Activated naive CD4-positive, alpha-beta T cell treated with anti-CD3 and anti-CD28 coated beads for 36 hours (primary cell): ENCODE measurements at regions not wholly inside any gene's neighbourhood (a gene's known extent, or its start where the extent isn't known, plus 50 kb on each side); places are given as distances from the start of the nearest gene placed in this dataset.

ENCODE experiments used
- CTCF ChIA-PET: fragments of 350-600 bp; sonication (Branson Sonifier 250); formaldehyde crosslinking; loops from one replicate; lab custom pipeline; 2021; ENCODE audit warnings: antibody characterized with exemption; lab: Charles Lee
- DNase-seq: peaks from one replicate; pipeline ENCODE4 v3.0.0-alpha.2; 2020
- H3K27ac Mint-ChIP-seq: one replicate; pipeline ENCODE4 v1.8.0; 2021; ENCODE audit warnings: mild to moderate bottlenecking, mixed read lengths
- H3K27me3 Mint-ChIP-seq: one replicate; pipeline ENCODE4 v1.8.0; 2021; ENCODE audit warnings: low read depth, mixed read lengths
- H3K36me3 Mint-ChIP-seq: one replicate; pipeline ENCODE4 v1.8.0; 2021; ENCODE audit warnings: low read depth, mixed read lengths
- H3K4me1 Mint-ChIP-seq: one replicate; pipeline ENCODE4 v1.8.0; 2021; ENCODE audit warnings: low read depth, mixed read lengths
- H3K4me3 Mint-ChIP-seq: one replicate; pipeline ENCODE4 v1.8.0; 2021; ENCODE audit warnings: mild to moderate bottlenecking, moderate library complexity, mixed read lengths
- H3K9me3 Mint-ChIP-seq: one replicate; pipeline ENCODE4 v1.8.0; 2021; ENCODE audit warnings: mixed read lengths
- intact Hi-C: fragments of 100-400 bp; cut with micrococcal nuclease; formaldehyde crosslinking; loops from one replicate; pipeline ENCODE4 v1.15.1; 2023

DNA sequence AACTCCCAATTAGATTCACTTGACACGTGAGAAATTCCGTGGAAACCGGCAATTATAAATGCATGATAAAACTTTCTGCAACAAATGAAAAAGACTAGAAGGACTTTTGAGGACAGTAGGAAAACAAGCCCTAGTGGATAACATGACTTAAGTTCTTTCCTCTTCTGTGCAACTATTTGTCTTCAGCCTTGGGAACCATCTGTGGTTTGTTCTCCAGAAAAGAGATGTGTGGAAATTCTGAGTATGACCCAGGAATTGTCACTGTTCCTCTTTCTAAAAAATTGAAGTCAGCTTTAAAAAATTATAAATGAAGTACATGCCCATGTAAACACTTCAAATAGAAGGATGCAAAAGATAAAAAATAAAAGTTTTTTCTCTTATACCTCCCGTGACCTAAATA lies 128.6 kb upstream of the SVIL start:
- intact Hi-C loops, result no loop called here
- H3K9me3 Mint-ChIP-seq, result no peaks in the 10 kb centered on the region
- no peak overlapping the region for H3K27ac Mint-ChIP-seq
- DNase-seq, result no peak
- no peak overlapping the region for H3K4me3 Mint-ChIP-seq
- no peaks in the 10 kb centered on the region for H3K27me3 Mint-ChIP-seq
- CTCF ChIA-PET, result interaction anchor here (0.7 kb wide), 1 partner anchor 525 kb away, joined by 3 read pairs; no protein-coding TSS in a partner anchor
- no peaks in the 10 kb centered on the region for H3K4me1 Mint-ChIP-seq
- H3K36me3 Mint-ChIP-seq, result no peaks in the 10 kb centered on the region

DNA sequence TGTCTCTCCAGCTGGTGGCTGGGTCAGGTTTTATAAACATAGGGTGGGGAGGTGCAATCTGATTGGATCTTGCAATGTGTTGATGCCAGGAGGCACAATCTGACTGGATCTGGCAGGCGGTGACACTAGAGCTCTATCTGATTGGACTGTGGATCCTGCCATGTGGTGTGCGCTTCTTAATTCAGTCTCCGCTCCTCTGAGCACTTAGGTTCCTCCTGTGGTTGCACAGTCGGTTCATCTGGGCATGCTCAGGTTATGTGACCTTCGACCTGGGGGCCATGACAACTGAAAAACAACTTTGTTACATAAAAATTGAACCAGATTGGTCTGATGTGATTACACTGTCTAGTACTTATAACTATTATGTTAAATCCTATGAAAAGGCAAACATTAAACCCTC lies 127.1 kb upstream of the SVIL start:
- CTCF ChIA-PET, result no interaction called here
- no peaks in the 10 kb centered on the region for H3K27me3 Mint-ChIP-seq

DNA sequence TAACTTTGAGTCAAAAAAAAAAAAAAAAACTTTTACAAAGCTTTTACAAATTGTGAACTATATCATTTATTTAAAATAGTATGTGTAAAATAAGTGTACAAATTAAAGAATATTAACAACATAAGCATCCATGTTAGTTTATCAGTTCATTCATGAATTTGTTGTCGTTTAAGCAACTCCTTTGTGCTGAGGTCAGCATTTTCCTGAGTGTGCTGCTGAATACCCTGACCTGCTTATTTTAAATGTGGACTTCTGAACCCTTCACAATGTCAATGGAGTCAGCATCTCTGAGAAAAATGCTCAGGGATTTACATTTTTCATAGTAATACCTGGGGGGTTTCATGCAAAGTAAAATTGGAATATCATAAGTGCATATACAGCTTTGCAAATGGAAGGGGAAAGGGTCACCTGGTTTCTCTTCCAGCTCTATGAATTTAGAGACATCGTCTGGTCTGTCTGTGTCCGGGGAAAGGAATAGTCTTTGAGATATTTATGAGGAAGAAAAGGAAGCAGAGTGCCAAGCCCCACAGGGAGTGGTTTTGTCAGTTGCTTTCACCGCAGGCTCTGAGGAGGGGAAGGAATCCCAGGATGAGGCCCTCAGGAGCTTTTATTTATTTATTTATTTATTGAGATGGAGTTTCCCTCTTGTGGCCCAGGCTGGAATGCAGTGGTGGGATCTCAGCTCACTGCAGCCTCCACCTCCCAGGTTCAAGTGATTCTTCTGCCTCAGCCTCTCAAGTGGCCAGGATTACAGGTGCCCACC lies 125.5 kb upstream of the SVIL start:
- intact Hi-C loops, result no loop called here
- Mint-ChIP-seq H3K4me1 (no peaks in the 10 kb centered on the region), H3K27ac (no peak overlapping the region), H3K27me3 (no peaks in the 10 kb centered on the region), H3K36me3 (no peaks in the 10 kb centered on the region), H3K9me3 (no peaks in the 10 kb centered on the region), H3K4me3 (no peak overlapping the region)
- DNase-seq, result no peak
- CTCF ChIA-PET, result interaction anchor here (0.6 kb wide), 1 partner anchor 433 kb away, joined by 3 read pairs; no protein-coding TSS in a partner anchor

More for the DNA sequence above, 127.1 kb upstream of the SVIL start:
- H3K9me3 Mint-ChIP-seq, result no peaks in the 10 kb centered on the region
- no peak overlapping the region for H3K27ac Mint-ChIP-seq
- DNase-seq, result no peak
- no peaks in the 10 kb centered on the region for H3K36me3 Mint-ChIP-seq
- H3K4me1 Mint-ChIP-seq, result no peaks in the 10 kb centered on the region
- intact Hi-C loops, result no loop called here
- H3K4me3 Mint-ChIP-seq, result no peak overlapping the region

DNA sequence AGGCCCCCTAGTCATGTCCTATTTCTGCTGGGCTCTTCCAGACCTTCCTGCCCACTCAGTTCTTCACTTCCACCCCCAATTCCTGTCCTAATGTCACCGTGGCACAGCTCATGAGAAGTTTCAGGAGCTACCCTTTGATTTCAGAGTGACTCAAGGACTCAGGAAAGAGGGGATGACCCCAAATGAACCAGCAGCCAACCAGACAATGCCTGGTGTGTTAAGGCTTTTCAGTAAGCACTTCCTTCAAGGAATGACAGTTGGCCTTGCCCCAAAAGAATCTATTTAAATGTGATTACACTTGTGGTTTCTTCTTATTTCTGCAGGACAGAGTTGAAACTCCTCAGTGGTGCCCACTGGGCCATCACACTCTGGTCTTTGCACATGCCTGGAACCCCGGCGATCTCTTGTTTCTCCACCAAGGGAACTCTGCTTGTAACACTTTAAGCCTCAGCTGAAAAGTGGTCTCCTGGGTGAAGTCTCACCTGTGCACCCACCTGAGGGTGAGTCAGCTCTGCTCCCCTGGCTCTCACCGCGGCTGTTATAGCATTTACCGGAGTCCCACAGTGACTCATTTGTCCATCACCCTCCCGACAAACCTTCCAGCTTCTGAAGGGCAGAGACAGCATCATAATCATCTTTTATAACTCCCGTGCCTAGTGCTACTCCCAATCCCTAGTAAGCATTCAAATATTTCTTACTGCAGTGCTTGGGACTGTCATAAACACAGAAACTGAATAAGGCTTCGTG lies 123.0 kb upstream of the SVIL start:
- H3K27me3 Mint-ChIP-seq, result no peaks in the 10 kb centered on the region
- no peak overlapping the region for H3K27ac Mint-ChIP-seq
- no peak for DNase-seq
- CTCF ChIA-PET, result no interaction called here
- H3K4me1 Mint-ChIP-seq, result no peaks in the 10 kb centered on the region
- H3K36me3 Mint-ChIP-seq, result no peaks in the 10 kb centered on the region
- intact Hi-C loops, result no loop called here
- no peaks in the 10 kb centered on the region for H3K9me3 Mint-ChIP-seq
- H3K4me3 Mint-ChIP-seq, result no peak overlapping the region

DNA sequence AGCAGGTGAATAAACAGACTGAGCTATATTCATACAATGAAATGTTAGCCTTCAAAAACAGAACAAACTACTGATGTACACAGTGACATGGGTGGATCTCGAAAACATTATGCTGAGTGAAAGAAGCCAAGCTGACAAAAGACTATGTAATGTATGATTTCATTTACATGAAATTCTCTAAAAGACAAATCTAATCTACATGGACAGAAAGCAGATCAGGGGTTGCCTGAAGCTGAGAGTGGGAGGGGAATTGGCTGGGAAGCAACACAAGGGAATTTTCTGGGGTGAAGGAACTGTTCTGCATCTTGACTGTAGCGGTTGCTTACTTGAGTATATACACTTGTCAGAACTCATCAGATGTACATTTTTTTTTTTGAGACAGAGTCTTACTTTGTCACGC lies 121.7 kb upstream of the SVIL start:
- CTCF ChIA-PET, result no interaction called here
- intact Hi-C loops, result no loop called here
- Mint-ChIP-seq H3K27ac (no peak overlapping the region), H3K9me3 (no peaks in the 10 kb centered on the region), H3K36me3 (no peaks in the 10 kb centered on the region), H3K4me3 (no peak overlapping the region), H3K27me3 (no peaks in the 10 kb centered on the region), H3K4me1 (no peaks in the 10 kb centered on the region)
- DNase-seq, result no peak

DNA sequence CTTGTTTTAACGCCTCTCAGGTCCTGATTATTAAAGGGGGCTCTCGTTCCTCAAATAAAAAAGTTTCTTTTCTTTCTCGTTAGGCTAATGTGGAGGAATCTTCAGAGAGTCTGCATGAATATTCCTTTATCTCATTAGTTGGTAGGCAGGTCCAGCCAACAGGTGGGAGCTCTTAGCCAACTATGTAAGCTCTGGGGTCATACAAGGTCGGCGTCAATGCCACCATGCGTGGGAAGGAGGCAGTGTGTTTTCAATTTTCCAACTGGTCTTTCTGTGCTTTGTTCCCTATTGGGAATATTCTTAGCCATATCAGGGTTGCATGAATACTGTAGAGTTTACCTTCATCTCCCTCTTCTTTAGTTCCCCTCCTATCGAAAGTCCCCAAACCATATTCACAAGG lies 118.5 kb upstream of the SVIL start:
- Mint-ChIP-seq H3K9me3 (no peaks in the 10 kb centered on the region), H3K27ac (no peak overlapping the region), H3K4me1 (no peaks in the 10 kb centered on the region), H3K4me3 (no peak overlapping the region), H3K36me3 (no peaks in the 10 kb centered on the region), H3K27me3 (no peaks in the 10 kb centered on the region)
- no peak for DNase-seq
- intact Hi-C loops, result no loop called here
- CTCF ChIA-PET, result no interaction called here

DNA sequence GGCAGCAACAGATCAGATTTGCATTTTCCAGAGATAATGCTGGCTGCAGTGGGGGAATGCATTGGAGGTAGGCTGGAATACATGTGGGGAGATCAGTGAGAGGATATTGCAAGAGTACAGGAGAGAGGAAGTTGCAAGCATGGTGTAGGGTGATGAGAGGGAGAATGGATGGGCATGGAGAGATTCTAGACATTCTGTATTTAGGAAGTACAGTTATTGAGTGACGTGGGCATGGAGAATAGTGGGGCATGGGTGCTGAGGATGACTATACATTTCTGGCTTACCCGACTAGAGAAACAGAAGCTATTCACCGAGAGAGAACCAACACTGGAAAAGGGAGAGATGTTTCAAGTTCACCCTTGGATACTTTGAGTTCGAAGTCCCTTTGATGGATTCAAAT lies 116.9 kb upstream of the SVIL start:
- Mint-ChIP-seq H3K27ac (no peak overlapping the region), H3K36me3 (no peaks in the 10 kb centered on the region), H3K27me3 (no peaks in the 10 kb centered on the region), H3K4me3 (no peak overlapping the region), H3K4me1 (no peaks in the 10 kb centered on the region), H3K9me3 (no peaks in the 10 kb centered on the region)
- no peak for DNase-seq
- CTCF ChIA-PET, result no interaction called here
- intact Hi-C loops, result no loop called here

DNA sequence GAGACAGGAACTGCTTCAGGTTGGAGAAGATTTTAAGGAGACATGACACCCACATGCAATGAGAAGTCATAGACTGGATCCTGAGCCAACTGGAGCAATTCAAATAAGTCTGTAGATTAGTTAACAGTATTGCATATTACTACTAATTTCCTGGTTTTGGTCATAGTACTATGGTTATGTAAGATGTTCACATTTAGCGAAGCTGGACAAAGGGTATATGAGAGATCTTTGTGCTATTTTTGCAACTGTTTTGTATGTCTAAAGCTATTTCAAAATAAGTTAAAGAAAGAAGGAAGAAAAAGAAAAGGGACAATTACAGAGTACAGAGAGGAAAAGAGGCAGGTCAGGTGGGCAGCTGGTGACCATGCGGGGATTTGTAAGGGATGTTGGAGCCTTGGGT lies 116.5 kb upstream of the SVIL start:
- Mint-ChIP-seq H3K36me3 (no peaks in the 10 kb centered on the region), H3K27me3 (no peaks in the 10 kb centered on the region), H3K27ac (no peak overlapping the region), H3K9me3 (no peaks in the 10 kb centered on the region), H3K4me1 (peaks cover 2% of the 10 kb centered on the region), H3K4me3 (no peak overlapping the region)
- no peak for DNase-seq
- CTCF ChIA-PET, result no interaction called here
- intact Hi-C loops, result no loop called here

DNA sequence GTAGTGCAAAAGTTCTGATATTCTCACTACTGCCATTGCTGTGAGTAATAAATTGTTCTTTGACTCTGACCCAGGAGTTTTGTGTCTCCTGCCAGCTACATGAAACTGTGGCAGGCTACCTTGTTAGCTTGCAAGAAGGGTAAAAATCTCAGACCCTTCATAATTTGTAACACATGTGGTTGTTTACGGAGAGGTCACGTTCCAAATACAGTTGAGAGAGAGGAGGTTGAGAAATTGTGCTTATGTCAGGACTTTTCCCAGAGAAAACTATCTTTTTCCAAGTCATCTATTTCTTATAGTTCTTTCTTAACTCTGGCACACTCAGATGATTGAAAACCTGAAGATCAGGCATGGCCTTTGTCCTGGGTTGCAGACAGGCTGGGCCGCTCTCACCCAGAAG lies 114.4 kb upstream of the SVIL start:
- Mint-ChIP-seq H3K9me3 (no peaks in the 10 kb centered on the region), H3K4me3 (no peak overlapping the region), H3K36me3 (no peaks in the 10 kb centered on the region), H3K4me1 (peaks cover 2% of the 10 kb centered on the region), H3K27me3 (no peaks in the 10 kb centered on the region), H3K27ac (no peak overlapping the region)
- no peak for DNase-seq
- CTCF ChIA-PET, result interaction anchor here (0.6 kb wide), 1 partner anchor 88 kb away, joined by 3 read pairs; no protein-coding TSS in a partner anchor
- intact Hi-C loops, result no loop called here

DNA sequence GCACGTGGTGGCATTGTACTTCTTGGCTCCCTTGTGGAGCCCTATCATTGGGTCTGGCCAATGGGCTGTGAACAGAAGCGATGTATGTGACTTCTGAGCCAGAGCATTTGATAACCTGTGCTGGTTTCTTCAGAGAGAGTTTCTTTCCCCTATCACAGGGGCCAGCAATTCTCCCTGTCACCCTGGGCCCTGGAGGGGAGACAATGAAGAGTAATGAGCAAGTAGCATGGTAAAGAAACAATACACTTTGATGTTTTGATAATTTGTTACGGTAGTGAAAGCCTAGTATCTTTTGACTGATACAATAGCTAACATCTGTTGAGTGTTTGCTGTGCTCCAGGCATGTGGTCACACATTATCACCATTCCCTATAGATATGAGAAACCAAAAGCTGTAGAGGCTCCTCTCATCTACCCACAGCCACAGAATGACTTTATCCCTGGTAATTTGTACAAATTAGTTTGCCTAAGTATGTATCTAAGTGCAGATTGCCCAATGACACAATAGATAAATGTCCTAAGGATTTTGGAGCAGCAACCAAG lies 113.4 kb upstream of the SVIL start:
- H3K4me3 Mint-ChIP-seq, result no peak overlapping the region
- CTCF ChIA-PET, result interaction anchor here (1.0 kb wide), 1 partner anchor 47 kb away, joined by 5 read pairs; no protein-coding TSS in a partner anchor
- no peak overlapping the region for H3K27ac Mint-ChIP-seq
- peaks cover 2% of the 10 kb centered on the region for H3K4me1 Mint-ChIP-seq
- H3K36me3 Mint-ChIP-seq, result no peaks in the 10 kb centered on the region
- no peaks in the 10 kb centered on the region for H3K9me3 Mint-ChIP-seq
- intact Hi-C loops, result no loop called here
- H3K27me3 Mint-ChIP-seq, result no peaks in the 10 kb centered on the region
- no peak for DNase-seq

DNA sequence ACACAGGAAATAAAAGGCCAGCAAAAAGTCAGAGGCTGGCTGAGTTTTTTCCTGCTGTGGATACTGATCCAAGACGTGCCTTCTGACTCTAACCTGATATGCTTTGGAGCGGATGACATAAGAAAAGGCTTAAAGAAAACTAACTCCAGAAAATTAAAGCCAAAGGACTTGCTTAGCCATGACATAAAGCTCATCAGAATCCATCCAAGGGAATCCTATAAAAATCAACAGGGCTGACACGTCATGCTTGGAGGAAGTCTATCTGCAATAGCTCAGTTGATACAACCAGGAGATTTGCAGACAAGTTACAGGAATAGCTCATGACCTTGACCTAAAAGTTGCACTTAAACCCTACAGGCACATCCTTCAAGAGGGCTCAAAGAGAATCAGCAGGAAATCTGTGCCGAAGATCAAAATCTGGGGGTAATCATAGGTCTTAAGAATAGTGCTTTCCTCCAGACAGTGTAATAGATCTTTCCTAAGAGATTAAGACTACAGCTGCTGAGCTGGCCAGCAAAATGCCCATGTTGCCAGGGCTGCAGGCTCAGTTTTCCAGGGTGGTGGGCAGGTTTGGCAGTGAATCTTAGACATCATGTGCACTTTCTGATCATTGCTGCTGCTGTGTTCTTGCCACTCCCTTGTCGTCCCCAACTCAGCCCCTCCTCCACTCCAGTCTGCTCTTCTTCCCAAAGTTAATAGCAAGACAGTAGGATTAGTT lies 111.5 kb upstream of the SVIL start:
- CTCF ChIA-PET, result interaction anchor here (1.4 kb wide), 1 partner anchor 11 kb away, joined by 5 read pairs; no protein-coding TSS in a partner anchor
- intact Hi-C loops, result no loop called here
- DNase-seq, result no peak
- H3K4me1 Mint-ChIP-seq, result peaks cover 2% of the 10 kb centered on the region
- no peaks in the 10 kb centered on the region for H3K9me3 Mint-ChIP-seq
- H3K27ac Mint-ChIP-seq, result no peak overlapping the region
- no peak overlapping the region for H3K4me3 Mint-ChIP-seq
- H3K27me3 Mint-ChIP-seq, result no peaks in the 10 kb centered on the region
- H3K36me3 Mint-ChIP-seq, result no peaks in the 10 kb centered on the region

DNA sequence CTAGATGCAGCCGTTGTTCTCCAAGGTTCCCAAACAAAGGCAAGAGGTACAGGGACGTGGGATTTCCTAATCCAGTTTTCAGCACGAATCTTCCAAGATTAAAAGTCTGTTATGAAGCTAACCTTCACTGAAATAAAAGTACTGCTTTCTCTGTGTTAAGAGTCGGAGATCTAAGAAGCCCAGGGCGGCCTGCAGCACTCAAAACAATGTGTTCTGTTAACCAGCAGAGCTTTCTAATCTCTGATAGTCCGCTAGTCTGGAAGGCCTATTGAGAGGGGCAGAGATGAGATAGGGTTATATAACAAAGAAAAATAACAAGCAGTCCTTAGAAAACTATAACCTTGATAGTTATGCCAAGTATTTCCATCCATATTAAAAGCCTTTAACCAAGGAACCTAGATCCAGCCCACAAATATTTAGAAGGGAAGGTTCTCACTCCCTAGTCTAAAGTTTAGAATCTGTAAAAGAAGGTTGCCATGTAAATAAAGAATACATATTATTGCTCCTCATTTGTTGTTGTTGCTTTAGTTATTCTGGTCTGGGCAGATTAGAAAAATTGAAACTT lies 106.3 kb upstream of the SVIL start:
- intact Hi-C loops, result no loop called here
- no peak overlapping the region for H3K27ac Mint-ChIP-seq
- peaks cover 8% of the 10 kb centered on the region for H3K27me3 Mint-ChIP-seq
- DNase-seq, result no peak
- no peak overlapping the region for H3K4me3 Mint-ChIP-seq
- no peaks in the 10 kb centered on the region for H3K36me3 Mint-ChIP-seq
- H3K9me3 Mint-ChIP-seq, result no peaks in the 10 kb centered on the region
- CTCF ChIA-PET, result interaction anchor here (0.6 kb wide), 1 partner anchor 11 kb away, joined by 3 read pairs; no protein-coding TSS in a partner anchor
- H3K4me1 Mint-ChIP-seq, result peaks cover 2% of the 10 kb centered on the region
